SK-N-SH treated with all-trans-retinoic acid at 6 μM for 48 hours (cell line): ENCODE measurements at regions not wholly inside any gene's neighbourhood (a gene's known extent, or its start where the extent isn't known, plus 50 kb on each side); places are given as distances from the start of the nearest gene placed in this dataset.

Experiments used
- CSDC2 ChIP-seq: fragments of 250-450 bp; sonication (Bioruptor Pico); IDR thresholded peaks from 2 replicates; pipeline ENCODE4 v1.5.0; 2020; ENCODE audit warnings: mild to moderate bottlenecking, moderate library complexity
- ESRRG ChIP-seq: fragments of 250-450 bp; sonication (Bioruptor Pico); IDR thresholded peaks from 2 replicates; pipeline ENCODE4 v1.6.1; 2021; ENCODE audit warnings: mild to moderate bottlenecking
- GLIS3 ChIP-seq: fragments of 250-450 bp; sonication (Bioruptor Pico); IDR thresholded peaks from 2 replicates; pipeline ENCODE4 v1.5.0; 2020; ENCODE audit warnings: mild to moderate bottlenecking, moderate library complexity
- ZNF70 ChIP-seq: fragments of 450-650 bp; formaldehyde crosslinking; IDR thresholded peaks from 2 replicates; pipeline ENCODE4 v1.5.0; 2020; ENCODE audit warnings: mild to moderate bottlenecking, moderate library complexity

DNA sequence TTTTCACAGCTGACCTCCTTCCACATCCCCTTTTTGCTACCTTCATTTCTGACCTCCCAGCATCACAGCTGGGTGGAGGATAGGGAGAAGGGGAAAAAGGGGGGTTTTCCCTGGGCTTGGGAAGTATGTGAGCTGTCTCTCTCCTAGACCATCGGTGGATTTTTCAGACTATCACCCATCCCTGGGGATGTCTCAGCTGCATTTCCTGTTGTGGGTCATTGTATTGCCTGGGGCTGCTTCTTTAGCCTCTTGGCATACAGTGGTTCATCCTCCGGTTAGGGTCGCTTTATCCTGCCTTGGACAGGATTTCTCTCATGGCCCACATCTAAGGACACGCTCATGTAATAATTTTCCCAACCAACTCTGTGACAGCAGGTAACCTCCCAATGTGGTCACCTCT is 142.5 kb upstream of the ARG1 start:
- TF ChIP-seq GLIS3 = no peak
- no peak for TF ChIP-seq CSDC2 (CRISPR knock-in tag)
- no peak for TF ChIP-seq ZNF70 (CRISPR knock-in tag)
- no peak for TF ChIP-seq ESRRG (CRISPR knock-in tag)
